HG03097 (cell line): ENCODE measurements at regions not wholly inside any gene's neighbourhood (a gene's known extent, or its start where the extent isn't known, plus 50 kb on each side); places are given as distances from the start of the nearest gene placed in this dataset.
"Not testable (repeated sequence)": the region's sequence is repeated elsewhere in the genome, so short reads cannot be mapped to it uniquely, and the experiment has no call there.

ENCODE experiments used
- ATAC-seq: cut with Tn5 transposase; IDR thresholded peaks from one replicate; pipeline ENCODE4 v1.9.1; 2021; ENCODE audit not compliant: unreplicated experiment, low FRiP score

- ATAC-seq: no peak
These were observed 625.7 kb upstream of the KCND2 start for GRCh38 chr7:119647286-119647685.

GRCh38 chr7:119648752-119649151 lies 624.2 kb upstream of the KCND2 start:
- not testable (repeated sequence) for ATAC-seq

- ATAC-seq: no peak
These were observed 612.9 kb upstream of the KCND2 start for GRCh38 chr7:119660080-119660479.

- ATAC-seq: no peak
These were observed 608.4 kb upstream of the KCND2 start for GRCh38 chr7:119664601-119665000.

- ATAC-seq: no peak
These were observed 607.2 kb upstream of the KCND2 start for GRCh38 chr7:119665796-119666195.

- no peak for ATAC-seq
These were observed 591.6 kb upstream of the KCND2 start for GRCh38 chr7:119681336-119681735.

- no peak for ATAC-seq
These were observed 588.2 kb upstream of the KCND2 start for GRCh38 chr7:119684763-119685162.

- ATAC-seq: no peak
These were observed 587.1 kb upstream of the KCND2 start for GRCh38 chr7:119685906-119686305.

GRCh38 chr7:119688831-119689230 lies 584.1 kb upstream of the KCND2 start:
- ATAC-seq: no peak

GRCh38 chr7:119692541-119692940 lies 580.4 kb upstream of the KCND2 start:
- no peak for ATAC-seq

GRCh38 chr7:119694506-119694905 lies 578.5 kb upstream of the KCND2 start:
- no peak for ATAC-seq

- ATAC-seq: no peak
These were observed 576.6 kb upstream of the KCND2 start for GRCh38 chr7:119696336-119696735.

GRCh38 chr7:119703895-119704294 lies 569.1 kb upstream of the KCND2 start:
- no peak for ATAC-seq

- no peak for ATAC-seq
These were observed 566.4 kb upstream of the KCND2 start for GRCh38 chr7:119706608-119707007.

- ATAC-seq: no peak
These were observed 564.1 kb upstream of the KCND2 start for GRCh38 chr7:119708891-119709290.

GRCh38 chr7:119711104-119711503 lies 561.9 kb upstream of the KCND2 start:
- peak; percentile 59 for ATAC-seq

GRCh38 chr7:119712886-119713462 lies 560.0 kb upstream of the KCND2 start:
- no peak for ATAC-seq

- ATAC-seq: no peak
These were observed 559.4 kb upstream of the KCND2 start for GRCh38 chr7:119713606-119714005.

- ATAC-seq: no peak
These were observed 552.4 kb upstream of the KCND2 start for GRCh38 chr7:119720541-119720940.

- ATAC-seq: no peak
These were observed 548.8 kb upstream of the KCND2 start for GRCh38 chr7:119724041-119724792.

GRCh38 chr7:119733127-119733879 lies 539.7 kb upstream of the KCND2 start:
- no peak for ATAC-seq

- ATAC-seq: no peak
These were observed 535.6 kb upstream of the KCND2 start for GRCh38 chr7:119737390-119737789.
